NCI-H128 (cell line): ENCODE measurements at regions not wholly inside any gene's neighbourhood (a gene's known extent, or its start where the extent isn't known, plus 50 kb on each side); places are given as distances from the start of the nearest gene placed in this dataset.

ENCODE experiments used
- DNase-seq: peaks from one replicate; lab custom pipeline; 2025; ENCODE audit not compliant: unreplicated experiment; lab: John Stamatoyannopoulos, UW

- DNase-seq = no peak
These were observed 204.1 kb upstream of the SALL1 start for GRCh38 chr16:51355195-51355594.

DNA sequence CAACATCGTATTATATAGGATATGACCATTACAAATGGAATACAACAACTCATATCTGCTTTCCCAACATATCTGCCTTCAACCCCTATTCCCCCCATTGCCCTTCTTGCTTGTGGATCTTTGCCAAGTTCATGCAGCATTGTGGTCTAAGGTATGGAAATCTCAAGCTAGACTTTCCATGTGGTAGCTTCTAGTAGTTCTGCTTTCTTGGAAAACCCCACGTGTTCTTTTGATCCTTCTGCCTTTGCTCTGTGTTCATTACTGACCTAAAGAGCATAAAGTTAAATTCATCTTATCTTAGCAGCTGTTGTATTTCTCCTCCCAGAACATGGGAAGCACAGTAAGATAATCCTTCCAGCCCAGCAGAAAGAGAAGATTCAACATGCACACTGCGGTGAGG is 202.0 kb upstream of the SALL1 start:
- no peak for DNase-seq

DNA sequence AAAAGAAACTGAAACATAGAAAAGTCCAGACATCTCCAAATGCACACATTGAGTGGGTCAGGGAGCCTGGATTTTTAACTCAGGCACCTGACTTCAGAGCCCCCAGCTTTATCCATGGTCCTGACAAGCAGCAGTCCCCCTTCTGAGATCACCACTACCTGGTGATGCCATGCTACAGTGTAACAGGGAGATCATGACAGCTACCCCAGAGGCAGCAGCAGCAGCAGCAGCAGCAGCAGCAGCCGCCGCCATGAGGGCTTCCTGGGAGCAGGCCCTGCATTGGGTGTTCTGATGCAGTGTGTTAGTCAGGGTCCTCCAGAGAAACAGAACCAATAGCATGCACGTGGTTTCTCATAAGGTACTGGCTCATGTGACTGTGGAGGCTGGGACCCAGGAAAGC is 198.6 kb upstream of the SALL1 start:
- DNase-seq = no peak

DNA sequence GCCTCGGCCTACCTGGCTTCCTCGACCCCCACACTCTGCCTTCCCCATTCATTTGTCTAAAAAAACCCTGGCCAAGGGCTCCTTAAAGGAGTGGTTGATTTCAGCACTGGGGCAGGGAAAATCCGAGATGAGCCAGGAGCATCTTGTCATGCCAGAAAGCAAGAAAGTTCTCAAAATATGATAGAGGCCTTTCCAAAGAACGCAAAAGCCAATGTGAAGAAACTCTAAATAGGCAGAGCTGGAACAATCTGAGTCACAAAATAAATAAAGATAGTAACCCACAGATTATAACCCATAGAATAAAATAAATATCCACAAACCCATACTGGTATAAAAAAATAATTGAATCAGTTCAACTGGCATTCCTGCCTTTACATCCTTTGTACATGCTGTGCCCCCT is 192.3 kb upstream of the SALL1 start:
- DNase-seq = no peak

DNA sequence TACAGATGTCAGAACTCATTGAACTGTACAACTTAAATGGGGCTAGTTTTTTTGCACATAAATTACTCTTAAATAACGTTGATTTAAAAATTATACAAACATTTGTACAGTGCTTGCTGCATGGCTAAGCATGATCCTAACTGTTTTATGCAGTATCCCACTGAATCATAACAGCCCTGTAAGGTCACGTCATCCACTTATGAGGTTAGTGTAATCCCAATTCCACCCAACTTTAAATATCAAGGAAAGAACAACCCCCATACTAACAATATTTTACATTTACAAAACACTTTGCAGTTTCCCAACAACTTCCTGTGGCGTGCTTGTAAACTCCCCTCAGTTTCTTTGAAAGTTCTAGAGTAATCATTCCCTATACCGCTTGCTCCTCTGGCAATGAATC is 190.1 kb upstream of the SALL1 start:
- DNase-seq = no peak

DNA sequence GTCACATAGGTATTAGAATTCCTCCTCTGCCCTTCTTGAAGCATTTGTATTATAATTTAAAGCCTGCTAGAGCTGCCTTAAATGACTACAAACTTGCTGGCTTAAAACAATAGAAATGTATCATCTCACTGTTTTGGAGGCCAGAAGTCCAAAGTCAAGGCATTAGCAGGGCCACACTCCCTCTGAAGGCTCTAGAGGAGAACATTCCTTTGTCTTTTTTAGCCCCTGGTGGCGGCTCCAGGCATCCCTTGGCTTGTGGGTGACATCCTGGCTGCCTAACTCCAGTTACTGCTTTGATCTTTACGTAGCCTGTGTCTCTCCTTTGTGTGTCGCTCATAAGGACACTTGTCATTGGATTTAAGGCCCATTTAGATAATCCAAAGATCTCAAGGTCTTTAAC is 186.6 kb upstream of the SALL1 start:
- DNase-seq = no peak

DNA sequence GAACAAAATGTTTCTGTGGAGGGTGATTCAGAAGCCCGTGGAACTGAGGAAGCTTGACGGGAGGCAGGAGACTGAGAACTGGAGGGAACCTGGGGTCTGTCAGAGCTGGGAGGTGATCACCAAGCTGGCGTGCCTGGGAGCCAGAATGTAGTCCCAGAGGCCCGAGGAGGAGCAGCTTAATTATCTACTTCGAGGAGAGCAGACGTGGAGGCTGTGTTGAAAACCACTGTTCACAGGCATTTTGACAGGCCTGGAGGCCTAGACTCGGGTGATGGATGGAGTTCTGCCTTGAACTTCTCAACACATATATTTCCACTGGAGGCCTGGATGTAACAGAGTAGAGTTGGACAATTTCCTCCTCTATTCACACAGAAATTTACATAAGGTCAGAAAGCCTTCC is 177.7 kb upstream of the SALL1 start:
- DNase-seq = no peak

GRCh38 chr16:51327001-51327400 is 175.9 kb upstream of the SALL1 start:
- DNase-seq = no peak

DNA sequence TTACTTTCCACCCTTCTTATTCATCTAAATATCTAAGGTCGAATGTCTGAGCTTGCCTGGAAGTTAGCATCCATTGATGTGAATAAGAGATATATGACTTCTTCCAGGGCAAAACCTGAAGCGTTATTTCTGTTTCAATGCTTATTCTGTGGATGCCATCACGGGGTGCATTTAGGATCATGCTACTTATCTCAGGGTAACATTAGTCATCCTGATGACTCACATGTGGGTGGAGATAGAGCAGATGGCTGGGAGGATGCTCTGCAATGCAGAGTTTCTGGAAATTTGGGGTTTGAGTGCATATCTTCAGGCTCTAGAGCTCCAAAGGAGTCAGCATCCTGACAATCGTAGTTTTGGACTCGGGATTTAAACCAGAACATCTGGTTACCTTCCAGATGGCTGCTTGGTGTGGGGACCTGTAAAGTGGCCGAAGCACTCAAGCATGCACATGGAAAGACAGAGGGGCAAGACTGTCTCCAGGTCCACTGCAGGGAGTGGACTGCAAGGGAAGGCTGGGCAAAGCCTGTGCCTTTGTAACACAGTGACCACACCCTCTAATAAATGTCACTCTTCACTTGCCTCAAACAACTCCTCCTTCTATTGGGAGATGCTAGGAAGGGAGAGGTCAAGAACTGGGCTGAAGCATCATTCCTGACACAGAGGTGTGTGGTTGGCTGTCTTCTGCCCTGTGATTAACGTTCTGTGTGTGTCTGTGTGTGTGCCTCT is 175.2 kb upstream of the SALL1 start:
- no peak for DNase-seq

DNA sequence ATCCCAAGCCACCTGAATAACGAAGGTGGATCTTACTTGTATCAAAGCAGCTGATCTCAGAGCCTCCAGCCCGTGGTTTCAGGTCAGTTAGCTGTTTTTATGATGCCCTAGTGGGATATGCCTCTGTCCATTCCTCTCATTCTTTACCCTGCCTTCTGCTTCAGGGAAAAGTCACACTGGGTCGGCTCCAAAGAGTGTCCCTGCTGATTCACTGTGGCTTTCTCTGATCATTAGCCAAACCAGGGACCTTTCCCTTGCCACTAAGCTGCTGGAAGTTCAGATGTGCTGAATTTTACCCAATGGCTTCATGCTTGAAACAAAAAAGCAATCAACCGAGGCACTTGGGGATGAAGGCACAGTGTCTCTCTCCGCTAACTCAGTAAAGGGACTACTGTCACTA is 170.2 kb upstream of the SALL1 start:
- no peak for DNase-seq

DNA sequence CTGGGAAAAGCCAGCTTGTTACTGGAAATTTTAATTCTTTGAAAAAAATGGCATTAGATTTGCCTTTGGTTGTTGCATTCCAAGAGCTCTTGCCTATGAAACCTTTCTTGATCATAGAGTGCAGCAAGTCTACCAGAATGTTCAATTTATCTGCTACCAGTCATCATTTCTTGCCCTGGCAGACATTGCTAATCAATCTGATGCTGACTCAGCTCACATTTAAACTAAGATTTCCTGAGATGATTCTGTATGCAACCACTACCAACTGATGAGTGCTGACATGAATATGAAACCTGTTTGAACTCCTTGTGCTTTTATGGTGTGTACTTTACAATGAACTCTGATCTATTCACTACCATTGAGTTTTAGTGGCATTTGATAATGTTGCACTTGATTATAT is 166.5 kb upstream of the SALL1 start:
- no peak for DNase-seq

DNA sequence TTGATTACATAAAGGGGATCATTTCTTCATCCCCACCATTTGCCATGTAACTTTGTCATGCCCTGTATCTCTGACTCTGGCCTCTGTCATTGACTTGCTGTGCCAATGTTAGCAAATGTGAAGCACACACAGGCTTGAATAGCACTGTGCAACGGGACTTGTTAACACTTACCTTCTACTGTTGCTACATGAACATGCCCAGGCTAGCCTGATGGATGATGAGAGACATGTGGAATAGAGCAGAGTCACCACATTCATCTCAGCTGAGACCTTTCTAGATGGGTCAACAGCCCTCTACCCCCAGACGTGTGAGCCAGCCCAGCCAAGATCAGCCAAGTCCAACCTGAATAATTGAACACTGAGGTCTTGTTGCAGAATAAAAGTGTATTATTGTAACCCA is 162.1 kb upstream of the SALL1 start:
- no peak for DNase-seq

DNA sequence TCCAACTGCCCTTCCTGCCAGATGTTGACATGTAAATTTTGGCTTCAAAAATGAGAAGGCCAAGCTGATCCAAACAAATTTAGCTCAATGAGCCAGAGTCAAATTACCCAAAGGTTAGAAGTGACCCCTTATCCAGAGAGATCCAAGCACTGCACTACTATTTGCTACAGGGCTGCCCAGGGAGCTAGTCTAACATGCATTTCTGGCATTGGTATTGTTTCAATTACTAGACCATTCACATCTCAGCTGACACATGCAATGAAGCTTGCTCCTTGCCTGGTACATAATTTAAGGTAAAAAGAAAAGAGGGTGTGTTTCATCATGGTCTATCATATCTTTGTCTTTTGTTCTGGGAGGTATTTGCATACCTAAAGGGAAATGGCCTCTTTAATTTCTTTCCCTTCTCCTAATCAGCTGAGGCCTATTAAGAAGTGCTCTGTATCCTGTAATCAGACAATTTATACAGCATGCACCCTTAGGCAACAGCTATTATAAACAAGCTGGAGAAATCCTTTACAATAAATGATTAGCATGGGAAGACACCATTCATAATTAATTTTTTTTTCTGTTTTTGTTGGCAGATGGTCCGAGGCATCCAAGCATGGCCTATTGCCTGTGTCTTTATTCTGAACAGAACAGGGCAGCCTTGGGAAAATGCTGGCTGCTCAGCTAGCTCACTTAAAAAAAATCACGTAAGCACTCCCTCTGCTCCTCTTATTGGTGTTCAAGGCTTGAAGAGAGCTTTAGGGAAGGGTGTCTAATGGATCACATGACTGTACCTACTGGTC is 161.5 kb upstream of the SALL1 start:
- no peak for DNase-seq

DNA sequence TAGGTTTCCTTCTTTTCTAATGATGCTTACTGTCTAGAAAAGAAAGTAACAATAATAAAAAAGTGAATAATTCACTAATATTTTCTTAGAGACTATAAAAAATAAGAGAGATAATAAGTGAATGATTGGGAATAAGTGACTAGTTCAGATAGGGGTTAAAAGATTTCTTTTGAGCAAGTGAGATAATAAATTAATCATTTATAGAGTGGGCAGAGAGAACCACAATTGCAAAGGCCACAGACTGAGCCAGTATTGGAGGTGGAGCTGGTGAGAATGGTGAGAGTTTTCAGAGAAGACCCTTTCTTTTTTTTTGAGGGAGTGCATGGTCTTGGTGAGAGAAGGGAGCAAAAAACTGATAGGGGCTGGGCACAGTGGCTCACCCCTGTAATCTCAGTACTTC is 159.1 kb upstream of the SALL1 start:
- DNase-seq = no peak

GRCh38 chr16:51306886-51307595 is 156.0 kb upstream of the SALL1 start:
- no peak for DNase-seq

DNA sequence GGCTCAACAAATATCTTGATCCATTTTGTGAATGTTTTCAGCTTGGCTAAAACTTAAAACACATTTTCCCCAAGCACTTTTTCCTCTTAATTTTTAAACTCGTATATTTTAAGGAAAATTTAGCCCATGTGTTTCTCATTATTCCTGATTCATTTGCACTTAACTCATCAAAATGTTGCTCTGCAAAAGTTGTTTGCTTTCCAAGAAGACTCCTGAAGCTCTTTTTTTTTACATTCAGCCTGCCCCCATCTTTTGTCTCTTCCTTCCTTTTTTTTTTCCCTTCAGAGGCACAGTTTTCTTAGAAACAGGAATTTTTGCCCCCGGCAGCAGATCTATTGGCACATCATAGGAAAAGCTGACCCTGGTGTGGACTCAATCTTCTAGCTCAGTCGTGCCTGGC is 155.0 kb upstream of the SALL1 start:
- no peak for DNase-seq

GRCh38 chr16:51305337-51305736 is 154.3 kb upstream of the SALL1 start:
- no peak for DNase-seq

GRCh38 chr16:51302042-51302441 is 151.0 kb upstream of the SALL1 start:
- DNase-seq = no peak

- DNase-seq = no peak
These were observed 147.7 kb upstream of the SALL1 start for GRCh38 chr16:51298800-51299199.

- DNase-seq = no peak
These were observed 139.6 kb upstream of the SALL1 start for GRCh38 chr16:51290442-51291285.

DNA sequence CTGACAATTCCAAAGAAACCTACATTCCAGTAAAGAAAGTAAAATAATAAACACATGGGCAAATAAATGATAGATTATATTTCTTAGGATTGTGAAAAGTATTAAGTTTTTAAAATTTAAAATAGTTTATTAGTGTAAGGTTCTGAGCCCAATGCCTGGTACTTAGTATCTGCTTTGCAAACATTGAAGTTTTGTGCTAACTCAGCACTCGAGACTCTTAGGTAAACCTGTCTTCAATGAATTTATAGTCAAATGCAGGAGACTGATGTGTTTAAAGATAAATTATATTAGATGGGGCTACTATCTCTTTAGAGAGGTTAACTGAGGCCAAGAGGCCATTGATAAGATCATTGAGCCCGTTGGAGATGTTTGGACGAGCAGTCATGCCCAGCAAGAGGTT is 138.3 kb upstream of the SALL1 start:
- no peak for DNase-seq
